Heart right ventricle (tissue), 16 donors: ENCODE measurements at regions not wholly inside any gene's neighbourhood (a gene's known extent, or its start where the extent isn't known, plus 50 kb on each side); places are given as distances from the start of the nearest gene placed in this dataset.

Source experiments
- ATAC-seq, 8 donors: fragments of 200-7000 bp; cut with Tn5 transposase; one replicate each; pipeline ENCODE4 v1.9.1; 2020; ENCODE audit warnings: mild to moderate bottlenecking in 8 of 8, moderate library complexity in 8 of 8, moderate number of reproducible peaks in 1 of 8
- DNase-seq, 2 donors: peaks; one replicate each; pipeline ENCODE4 v3.0.0-alpha.2; 2020
- H3K27ac ChIP-seq, 10 donors: fragments of 200-600 bp; sonication (generic) in 2 of 10; one replicate each; pipeline versions ENCODE4 v1.5.0 to v1.8.0; 2020 to 2022; ENCODE audit warnings: mild to moderate bottlenecking in 3 of 10
- H3K27me3 ChIP-seq, 7 donors: fragments of 200-600 bp; one replicate each; pipeline ENCODE4 v1.8.0; 2021 to 2022; ENCODE audit warnings: mild to moderate bottlenecking in 2 of 7
- H3K36me3 ChIP-seq, 9 donors: fragments of 200-600 bp; sonication (generic) in 1 of 9; one replicate each; pipeline versions ENCODE4 v1.5.0 to v1.8.0; 2020 to 2022; ENCODE audit warnings: mild to moderate bottlenecking in 2 of 9
- H3K4me1 ChIP-seq, 9 donors: fragments of 200-600 bp; sonication (generic) in 1 of 9; one replicate each; pipeline versions ENCODE4 v1.5.0 to v1.8.0; 2020 to 2022; ENCODE audit warnings: mild to moderate bottlenecking in 4 of 9
- H3K4me3 ChIP-seq, 10 donors: fragments of 200-600 bp; sonication (generic) in 2 of 10; one replicate each; pipeline versions ENCODE4 v1.5.0 to v1.8.0; 2020 to 2022; ENCODE audit warnings: mild to moderate bottlenecking in 7 of 10, moderate library complexity in 2 of 10
- H3K9me3 ChIP-seq, 11 donors: fragments of 200-600 bp in 10 of 11; sonication (generic) in 2 of 11; one replicate each; pipeline versions ENCODE4 v1.5.0 to v1.8.0; 2013 to 2022; ENCODE audit warnings: mild to moderate bottlenecking in 2 of 11, control low read depth in 1 of 11, moderate library complexity in 1 of 11
- WGBS, 2 donors: extraction: QIAGEN DNeasy Blood & Tissue Kit; methylation state at CpG; one replicate each; pipeline ENCODE4 v1.1.7; 2013; ENCODE audit warnings: inconsistent platforms in 1 of 2; 5-methylcytosine and 5-hydroxymethylcytosine counted together
- intact Hi-C, 10 donors: fragments of 100-400 bp; cut with DNase I; formaldehyde crosslinking; loops; one replicate each; pipeline versions ENCODE4 v1.11.1 to v1.14.2; 2022
- TF ChIP-seq, protein P1 (sequence below), 9 donors: fragments of 200-600 bp; sonication (generic) in 2 of 9; IDR thresholded peaks; one replicate each; pipeline versions ENCODE4 v1.5.0 to v1.8.0; 2021 to 2022; ENCODE audit warnings: antibody characterized with exemption in 9 of 9, mild to moderate bottlenecking in 5 of 9, moderate library complexity in 1 of 9
- donor health status: Arrhythmogenic right ventricular cardiomyopathy.
- donor health status: ischemic (EF 13 %, LVEDD 7.1; RV severe dilation, severe dysfunction).
- donor health status: healthy with polysubstance abuse.
- donor health status: DM: no; HTN: yes; CAD: no.
- donor health status: DM: no; HTN: no; CAD: no.
- donor health status: ischemic (EF 25% LVEDD 6.9; RV normal size, moderate dysfunction).
- donor health status: ischemic (EF 25% LVEDD 5.7; RV mildly dilated, moderate dysfunction).
- donor health status: healthy.
- donor health status: DM: yes; HTN: yes; CAD: no.
- donor health status: Ischemic cardiomyopathy.
- donor health status: ischemic (EF 35%, LVEDD 5.7; RV mildly dilated, moderate dysfunction).
- donor health status: nonischemic (EF 11% LVEDD 7.7; RV severe dilation, severe dysfunction).
- donor health status: DM: yes; HTN: yes; CAD: no.
- donor health status: PGD.
- donor health status: ischemic (EF 29% LVEDD 5.4; RV normal size, mild dysfunction).
- donor health status: nonischemic (EF 23%, LVEDD 6.1; RV moderate dilation, normal function).

GRCh38 chr5:6081727-6082210, 296.6 kb downstream of the MED10 start:
- intact Hi-C loops: no loop called here
- WGBS, 2 donors: 63 to 77% methylated on average over 4 of the region's 4 CpGs

GRCh38 chr5:6080930-6081726, 297.2 kb downstream of the MED10 start:
- Histone ChIP-seq H3K27ac (no peak overlapping the region), H3K4me3 (no peak overlapping the region), H3K9me3 (no peaks in the 10 kb centered on the region), H3K36me3 (no peaks in the 10 kb centered on the region), H3K4me1 (no peaks in the 10 kb centered on the region), H3K27me3 (peaks cover 0 to 11% (median 0%) of the 10 kb centered on the region in 7 donors)
- no peak for DNase-seq
- 90 to 95% methylated on average over 10 of the region's 10 CpGs for WGBS, 2 donors
- TF ChIP-seq, protein P1, sequence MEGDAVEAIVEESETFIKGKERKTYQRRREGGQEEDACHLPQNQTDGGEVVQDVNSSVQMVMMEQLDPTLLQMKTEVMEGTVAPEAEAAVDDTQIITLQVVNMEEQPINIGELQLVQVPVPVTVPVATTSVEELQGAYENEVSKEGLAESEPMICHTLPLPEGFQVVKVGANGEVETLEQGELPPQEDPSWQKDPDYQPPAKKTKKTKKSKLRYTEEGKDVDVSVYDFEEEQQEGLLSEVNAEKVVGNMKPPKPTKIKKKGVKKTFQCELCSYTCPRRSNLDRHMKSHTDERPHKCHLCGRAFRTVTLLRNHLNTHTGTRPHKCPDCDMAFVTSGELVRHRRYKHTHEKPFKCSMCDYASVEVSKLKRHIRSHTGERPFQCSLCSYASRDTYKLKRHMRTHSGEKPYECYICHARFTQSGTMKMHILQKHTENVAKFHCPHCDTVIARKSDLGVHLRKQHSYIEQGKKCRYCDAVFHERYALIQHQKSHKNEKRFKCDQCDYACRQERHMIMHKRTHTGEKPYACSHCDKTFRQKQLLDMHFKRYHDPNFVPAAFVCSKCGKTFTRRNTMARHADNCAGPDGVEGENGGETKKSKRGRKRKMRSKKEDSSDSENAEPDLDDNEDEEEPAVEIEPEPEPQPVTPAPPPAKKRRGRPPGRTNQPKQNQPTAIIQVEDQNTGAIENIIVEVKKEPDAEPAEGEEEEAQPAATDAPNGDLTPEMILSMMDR (IDR thresholded peaks at IDR 0.05): no peak
- intact Hi-C loops: no loop called here
- ATAC-seq: no peak

More at GRCh38 chr5:6081727-6082210, 296.6 kb downstream of the MED10 start:
- ATAC-seq (no peak), DNase-seq (no peak)
- no peaks in the 10 kb centered on the region for H3K4me1 ChIP-seq
- TF ChIP-seq, protein P1 (IDR thresholded peaks at IDR 0.05): no peak
- H3K9me3 ChIP-seq: no peaks in the 10 kb centered on the region
- H3K27ac ChIP-seq: no peak overlapping the region
- peaks cover 0 to 11% (median 0%) of the 10 kb centered on the region in 7 donors for H3K27me3 ChIP-seq
- H3K4me3 ChIP-seq: no peak overlapping the region
- H3K36me3 ChIP-seq: no peaks in the 10 kb centered on the region

- peaks cover 0 to 12% (median 0%) of the 10 kb centered on the region in 7 donors for H3K27me3 ChIP-seq
- intact Hi-C loops: no loop called here
- H3K9me3 ChIP-seq: no peaks in the 10 kb centered on the region
- no peak overlapping the region for H3K4me3 ChIP-seq
- no peak for ATAC-seq
- H3K27ac ChIP-seq: no peak overlapping the region
- WGBS, 2 donors: 89 to 93% methylated on average over 7 of the region's 7 CpGs
- no peak for DNase-seq
- TF ChIP-seq, protein P1 (IDR thresholded peaks at IDR 0.05): no peak
- H3K36me3 ChIP-seq: no peaks in the 10 kb centered on the region
- no peaks in the 10 kb centered on the region for H3K4me1 ChIP-seq
Measured at GRCh38 chr5:6080436-6080835, 297.9 kb downstream of the MED10 start.

DNA sequence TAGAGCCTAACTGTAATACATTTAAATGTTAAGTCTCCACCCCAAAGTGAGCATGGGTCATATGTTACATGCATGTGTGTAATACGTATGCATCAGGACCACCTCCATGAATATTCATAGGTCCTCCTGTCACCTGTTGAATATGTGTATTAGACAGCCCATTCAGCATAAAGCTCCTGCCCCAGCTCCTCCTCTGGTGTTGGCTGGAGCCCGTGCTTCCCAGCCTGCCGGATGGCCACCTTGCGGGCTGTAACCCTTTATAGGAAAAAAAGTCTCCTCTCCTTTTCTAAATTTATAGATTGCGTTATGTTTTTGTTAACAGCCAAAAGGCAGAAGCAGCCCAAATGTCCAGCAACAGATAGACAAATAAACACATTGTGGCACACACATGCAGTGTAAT, 299.5 kb downstream of the MED10 start:
- DNase-seq (no peak), ATAC-seq (no peak)
- intact Hi-C loops: no loop called here
- no peaks in the 10 kb centered on the region for H3K36me3 ChIP-seq
- TF ChIP-seq, protein P1 (IDR thresholded peaks at IDR 0.05): no peak
- H3K27ac ChIP-seq: no peak overlapping the region
- 78 to 88% methylated on average over 5 of the region's 5 CpGs for WGBS, 2 donors
- H3K27me3 ChIP-seq: peaks cover 0 to 17% (median 0%) of the 10 kb centered on the region in 7 donors
- no peaks in the 10 kb centered on the region for H3K4me1 ChIP-seq
- H3K4me3 ChIP-seq: no peak overlapping the region
- no peaks in the 10 kb centered on the region for H3K9me3 ChIP-seq
